ENCODE measurements at regions not wholly inside any gene's neighbourhood (a gene's known extent, or its start where the extent isn't known, plus 50 kb on each side); places are given as distances from the start of the nearest gene placed in this dataset.
"Not testable (repeated sequence)": the region's sequence is repeated elsewhere in the genome, so short reads cannot be mapped to it uniquely, and the experiment has no call there.

- no peak for DNase-seq (ENCODE audit: low spot score)
Observed at GRCh38 chr2:240373289-240373885, 62.1 kb upstream of the GPC1 start.

DNA sequence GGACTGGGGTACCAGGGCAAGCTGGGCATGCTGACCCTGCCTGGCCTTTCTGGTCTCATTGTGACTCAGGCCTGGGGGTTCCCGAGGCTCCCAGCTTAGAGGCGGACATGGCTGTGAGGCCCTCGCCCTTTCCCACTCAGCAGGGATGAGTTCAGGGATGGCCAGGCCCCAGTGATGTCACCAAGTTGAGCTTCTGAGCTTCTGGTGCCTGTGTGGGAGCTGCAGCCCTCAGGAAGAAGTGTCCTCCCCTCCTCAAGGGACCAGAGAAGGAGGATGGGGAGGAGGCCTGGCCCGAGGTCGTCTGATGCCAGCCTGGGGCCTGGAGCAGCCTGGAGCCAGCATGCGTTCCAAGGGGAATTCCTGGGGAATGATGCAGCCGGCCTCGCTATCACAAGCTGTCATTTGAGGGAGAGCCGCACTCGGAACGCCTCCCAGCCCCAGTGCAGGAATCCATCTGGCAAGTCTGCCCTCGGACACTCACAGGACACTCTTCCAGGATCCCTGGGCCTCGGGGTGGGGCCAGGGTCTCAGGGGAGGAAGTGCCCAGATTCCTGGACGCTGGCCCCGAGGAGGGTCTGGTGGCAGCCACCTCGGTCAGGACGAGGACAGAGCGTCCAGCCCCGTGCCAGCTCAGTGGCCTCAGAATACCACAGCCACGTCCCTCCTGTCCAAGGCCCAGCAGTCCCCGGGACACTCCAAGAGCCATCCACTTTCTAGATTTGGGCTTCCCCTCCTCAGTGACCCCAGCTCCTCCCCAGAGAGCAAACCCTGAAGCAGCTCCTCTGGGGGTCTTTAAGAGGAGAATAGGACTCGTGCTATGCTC, 61.2 kb upstream of the GPC1 start:
- DNase-seq (ENCODE audit: low spot score), result no peak

DNA sequence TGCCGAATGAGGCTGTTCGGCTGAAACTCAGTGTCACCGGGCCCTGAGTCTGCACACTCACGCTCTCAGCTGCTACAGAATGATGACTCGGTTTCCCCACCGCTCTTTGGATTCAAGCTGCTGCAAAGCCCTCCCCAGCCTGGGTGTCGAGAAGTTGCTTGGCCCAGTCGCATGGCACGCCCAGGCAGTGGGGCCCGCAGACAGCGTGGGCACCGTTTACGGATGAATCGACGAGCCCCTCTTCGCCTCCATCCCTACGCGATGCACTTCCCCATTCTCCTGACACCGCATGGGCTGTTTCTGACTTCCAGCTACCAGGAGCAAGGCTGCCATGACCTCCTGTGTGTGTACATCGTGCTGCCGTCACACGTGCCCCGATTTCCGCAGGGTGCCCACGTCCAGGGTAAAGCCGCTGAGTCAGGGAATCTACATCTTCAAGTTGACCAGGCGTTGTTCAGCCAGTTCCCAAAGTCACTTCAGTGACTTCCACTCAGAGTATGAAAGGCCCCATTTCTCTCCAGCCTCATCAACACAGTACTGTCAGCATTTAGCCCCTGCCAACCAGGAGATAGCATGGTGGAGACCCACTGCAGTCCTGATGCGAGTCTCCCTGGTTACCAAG, 60.3 kb upstream of the GPC1 start:
- DNase-seq (ENCODE audit: low spot score), result no peak

DNA sequence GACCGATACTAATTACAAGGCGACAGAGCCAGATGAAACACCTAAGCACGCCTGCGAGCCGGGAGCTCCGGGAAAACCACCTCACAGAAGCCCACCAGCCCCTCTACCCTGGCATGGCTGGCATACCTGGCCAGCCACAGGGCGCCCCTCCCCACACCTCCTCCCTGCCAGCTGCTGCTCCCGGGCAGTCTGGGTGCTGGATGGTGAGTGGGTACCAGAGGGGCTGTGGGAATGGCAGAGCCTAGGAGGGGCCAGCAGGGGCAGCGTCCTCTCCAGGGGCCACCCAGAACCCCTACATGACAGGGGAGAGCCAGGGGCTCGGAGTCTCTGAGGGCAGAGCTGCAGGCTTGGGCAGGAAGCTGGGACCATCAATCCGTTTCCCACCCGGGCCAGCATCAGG, 58.7 kb upstream of the GPC1 start:
- no peak for DNase-seq (ENCODE audit: low spot score)

DNA sequence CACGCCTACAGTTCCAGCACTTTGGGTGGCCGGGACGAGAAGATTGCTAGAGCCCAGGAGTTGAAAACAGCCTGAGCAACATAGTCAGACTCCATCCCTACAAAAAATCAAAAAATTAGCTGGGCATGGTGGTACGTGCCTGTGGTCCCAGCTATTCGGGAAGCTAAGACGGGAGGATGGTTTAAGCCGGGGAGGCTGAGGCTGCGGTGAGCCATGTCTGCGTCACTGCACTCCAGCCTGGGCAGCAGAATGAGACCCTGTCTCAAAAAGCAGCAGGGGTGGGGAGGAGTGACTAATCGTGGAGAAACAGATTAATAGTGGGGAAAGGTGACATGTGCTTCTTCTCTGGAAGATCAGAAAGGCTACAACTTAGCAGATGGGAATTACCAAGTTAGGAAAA, 58.1 kb upstream of the GPC1 start:
- DNase-seq (ENCODE audit: low spot score), result no peak

GRCh38 chr2:240379089-240379636, 56.3 kb upstream of the GPC1 start:
- no peak for DNase-seq (ENCODE audit: low spot score)

GRCh38 chr2:240383099-240383758, 52.2 kb upstream of the GPC1 start:
- DNase-seq (ENCODE audit: low spot score), result no peak

DNA sequence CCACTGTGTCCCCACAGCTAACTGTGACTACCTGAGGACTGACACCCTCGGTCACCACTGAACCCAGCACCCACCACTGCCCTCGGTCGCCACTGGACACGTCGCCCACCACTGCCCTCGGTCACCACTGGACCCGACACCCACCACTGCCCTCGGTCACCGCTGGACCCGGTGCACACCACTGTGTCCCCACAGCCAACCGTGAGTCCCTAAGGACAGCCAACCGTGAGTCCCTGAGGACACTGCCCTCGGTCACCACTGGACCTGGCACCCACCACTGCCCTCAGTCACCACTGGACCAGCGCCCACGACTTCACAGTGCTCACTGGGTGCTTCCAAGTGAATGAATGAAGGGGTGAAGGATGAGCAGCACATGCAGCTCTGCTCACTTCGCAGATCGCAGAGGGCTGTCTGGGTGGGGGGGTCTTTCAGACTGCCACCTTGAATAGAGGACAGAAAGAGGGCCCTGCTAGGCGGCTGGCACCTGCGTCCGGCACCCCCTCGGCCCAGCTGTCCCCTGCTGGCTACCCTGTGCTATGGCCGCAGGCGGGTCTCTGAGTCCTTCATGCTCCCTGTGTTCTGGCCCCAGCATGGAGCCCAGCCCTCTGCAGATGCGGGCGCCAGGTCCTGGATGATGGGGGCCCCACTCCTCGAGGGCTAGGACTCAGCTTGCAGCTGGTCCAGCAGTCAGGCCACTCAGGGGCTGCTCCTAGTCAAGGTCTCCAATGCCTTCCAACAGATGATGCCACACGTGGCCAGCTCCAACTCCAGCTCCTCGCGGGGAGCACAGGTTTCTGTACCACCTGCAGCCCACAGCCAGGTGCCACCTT, 51.4 kb upstream of the GPC1 start:
- DNase-seq (ENCODE audit: low spot score), result no peak

GRCh38 chr2:240384711-240385450, 50.6 kb upstream of the GPC1 start:
- no peak for DNase-seq (ENCODE audit: low spot score)

GRCh38 chr2:240385451-240386161, 49.9 kb upstream of the GPC1 start:
- not testable (repeated sequence) for DNase-seq (ENCODE audit: low spot score)

Small RNA genes in the stretch of these regions (small RNA-seq; reads per million reads assigned to genes)
- 1.4 reads per million, percentile 50 among the genes with 10 or more reads in this experiment for gene RF00012
